HG03558 (cell line): ENCODE measurements at regions not wholly inside any gene's neighbourhood (a gene's known extent, or its start where the extent isn't known, plus 50 kb on each side); places are given as distances from the start of the nearest gene placed in this dataset.

ENCODE experiments used
- ATAC-seq: cut with Tn5 transposase; IDR thresholded peaks from one replicate; pipeline ENCODE4 v1.9.1; 2021; ENCODE audit warnings: moderate number of reproducible peaks; ENCODE audit not compliant: unreplicated experiment; ENCODE audit errors: extremely low read depth

DNA sequence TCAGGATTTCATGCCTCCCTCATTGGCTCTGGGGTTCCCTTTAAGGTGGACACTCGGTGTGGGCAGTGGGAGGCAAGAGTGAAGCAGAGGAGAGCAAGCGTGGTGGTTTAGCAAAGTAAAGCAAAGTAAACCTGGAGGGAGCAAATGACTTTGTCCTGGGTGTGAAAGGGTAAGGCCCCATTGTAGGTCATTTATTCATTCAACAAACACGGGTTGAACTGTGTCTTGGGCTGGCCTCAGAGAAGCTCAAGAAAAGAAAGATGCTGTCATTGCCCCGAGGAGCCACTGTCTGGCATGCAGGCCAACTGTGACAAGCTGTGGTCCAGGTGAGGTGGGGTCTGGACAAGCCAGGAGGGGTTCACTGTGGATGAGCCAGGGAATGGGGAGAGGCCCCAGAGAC lies 68.9 kb upstream of the DLK1 start:
- no peak for ATAC-seq

DNA sequence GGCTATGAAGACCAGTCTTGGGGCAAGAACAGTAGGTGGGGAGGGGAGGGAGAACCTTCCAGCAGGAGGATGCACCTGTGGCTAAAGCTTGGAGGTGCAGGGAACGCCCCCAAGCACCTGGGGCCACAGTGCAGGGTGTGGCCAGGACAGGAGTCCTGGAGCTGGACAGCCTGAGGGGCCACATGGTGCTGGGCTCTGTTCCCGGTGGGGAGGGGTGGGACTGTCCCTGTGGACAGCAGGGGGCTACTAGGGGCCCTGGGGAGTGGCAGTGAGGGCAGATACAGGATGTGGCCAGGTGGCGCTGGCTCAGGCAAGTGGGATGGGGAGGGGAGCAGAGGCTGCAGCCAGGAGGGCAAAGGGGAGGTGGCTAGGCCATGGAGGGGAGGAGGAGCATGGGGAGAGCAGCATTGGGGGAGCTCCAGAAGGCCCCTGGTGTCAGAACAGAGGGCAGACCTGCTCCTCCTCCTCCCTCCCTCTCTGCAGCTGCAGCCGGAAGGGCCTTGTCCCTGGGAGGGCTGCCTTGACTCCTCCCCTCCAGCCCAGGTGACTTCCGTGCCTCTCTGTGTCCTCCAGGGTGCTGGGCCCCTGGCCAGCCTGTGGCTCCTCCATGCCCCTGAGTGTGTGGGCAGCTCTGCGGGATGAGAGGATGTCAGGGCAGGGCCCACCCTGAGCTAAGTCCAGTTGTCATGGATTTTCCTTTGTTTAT lies 68.4 kb upstream of the DLK1 start:
- no peak for ATAC-seq

DNA sequence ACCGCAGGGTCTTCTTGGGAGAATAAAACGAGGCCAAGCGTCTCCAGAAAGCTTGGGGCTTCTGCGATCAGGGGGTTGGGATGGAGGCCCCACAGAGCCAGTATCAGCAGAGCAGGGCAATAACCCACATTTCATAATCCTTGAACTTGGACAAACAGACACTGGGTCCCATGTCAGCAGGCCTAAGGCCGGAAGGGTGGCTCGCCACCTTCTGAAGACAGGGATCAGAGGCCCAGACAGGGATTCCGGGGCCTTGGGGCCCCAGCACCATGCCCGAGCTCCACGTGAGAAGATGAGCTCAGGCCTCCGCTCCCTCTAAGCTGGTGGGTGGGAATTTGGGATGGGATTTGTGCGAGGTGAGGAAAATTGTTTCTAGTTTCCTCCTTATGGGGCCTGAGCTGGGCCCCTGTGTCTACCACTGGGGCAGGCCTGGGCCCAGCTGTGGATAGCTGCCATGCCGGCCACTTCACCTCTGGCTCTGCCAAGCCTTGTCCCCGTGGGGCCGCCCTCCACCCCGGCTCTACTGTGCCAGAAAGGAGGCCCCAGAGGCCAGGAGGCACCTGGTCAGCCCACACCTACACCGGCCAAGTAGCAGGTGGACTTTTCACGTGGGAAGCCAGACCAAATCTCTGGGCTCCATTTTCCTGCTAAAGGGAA lies 67.2 kb upstream of the DLK1 start:
- no peak for ATAC-seq

DNA sequence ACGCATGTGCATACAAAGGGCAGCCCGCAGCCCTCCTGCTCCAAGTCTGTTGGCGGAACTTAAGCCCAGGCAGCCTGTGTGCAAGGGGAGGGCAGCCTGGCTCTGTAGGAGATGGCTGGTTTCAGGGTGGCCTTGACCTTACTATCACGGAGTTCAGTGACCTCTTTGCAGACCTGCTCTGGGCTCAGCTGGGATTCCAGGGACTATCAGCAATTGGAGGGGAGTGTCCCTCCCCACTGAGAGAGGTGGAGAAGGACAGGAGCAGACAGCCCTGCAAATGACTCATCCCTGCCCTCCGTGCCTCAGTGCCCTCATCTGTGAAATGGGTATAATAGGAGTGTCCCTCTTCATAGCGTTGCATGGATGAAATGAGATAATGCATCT lies 66.2 kb upstream of the DLK1 start:
- ATAC-seq, result no peak

DNA sequence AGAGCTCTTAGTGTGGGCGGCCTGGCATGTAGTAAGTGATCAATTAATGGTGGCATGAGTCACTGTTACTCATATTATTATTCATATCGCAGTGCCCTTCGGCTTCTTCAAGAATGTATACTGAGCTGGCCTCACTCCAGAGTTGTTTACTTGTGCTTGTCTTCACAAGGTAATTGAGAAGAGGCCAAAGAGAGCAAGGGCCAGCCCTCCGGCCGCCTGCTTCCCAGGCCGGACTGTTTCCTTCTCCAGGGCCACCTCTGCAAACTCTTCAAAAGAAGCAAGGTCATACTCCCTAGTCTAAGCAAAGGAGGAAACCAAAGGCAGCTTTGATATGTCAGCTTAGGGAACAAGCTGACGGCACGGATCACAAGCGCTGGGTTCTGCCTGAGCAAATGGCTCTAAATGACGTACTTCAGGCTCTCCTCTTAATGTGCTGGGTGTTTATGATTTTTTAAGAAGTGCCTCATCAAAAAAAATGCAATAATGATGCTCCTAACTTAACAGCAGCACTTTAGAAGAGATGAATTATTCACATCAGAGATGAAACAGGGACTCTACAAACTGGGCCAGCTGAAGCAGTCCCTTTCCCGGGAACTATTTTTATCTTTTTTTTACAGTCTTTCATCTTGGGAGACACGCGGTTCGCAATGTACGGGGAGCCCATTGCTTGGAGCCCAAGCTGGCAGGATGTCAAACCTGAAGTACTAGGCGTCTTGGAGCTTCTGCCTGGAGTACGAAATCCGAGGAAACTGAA lies 65.6 kb upstream of the DLK1 start:
- no peak for ATAC-seq

DNA sequence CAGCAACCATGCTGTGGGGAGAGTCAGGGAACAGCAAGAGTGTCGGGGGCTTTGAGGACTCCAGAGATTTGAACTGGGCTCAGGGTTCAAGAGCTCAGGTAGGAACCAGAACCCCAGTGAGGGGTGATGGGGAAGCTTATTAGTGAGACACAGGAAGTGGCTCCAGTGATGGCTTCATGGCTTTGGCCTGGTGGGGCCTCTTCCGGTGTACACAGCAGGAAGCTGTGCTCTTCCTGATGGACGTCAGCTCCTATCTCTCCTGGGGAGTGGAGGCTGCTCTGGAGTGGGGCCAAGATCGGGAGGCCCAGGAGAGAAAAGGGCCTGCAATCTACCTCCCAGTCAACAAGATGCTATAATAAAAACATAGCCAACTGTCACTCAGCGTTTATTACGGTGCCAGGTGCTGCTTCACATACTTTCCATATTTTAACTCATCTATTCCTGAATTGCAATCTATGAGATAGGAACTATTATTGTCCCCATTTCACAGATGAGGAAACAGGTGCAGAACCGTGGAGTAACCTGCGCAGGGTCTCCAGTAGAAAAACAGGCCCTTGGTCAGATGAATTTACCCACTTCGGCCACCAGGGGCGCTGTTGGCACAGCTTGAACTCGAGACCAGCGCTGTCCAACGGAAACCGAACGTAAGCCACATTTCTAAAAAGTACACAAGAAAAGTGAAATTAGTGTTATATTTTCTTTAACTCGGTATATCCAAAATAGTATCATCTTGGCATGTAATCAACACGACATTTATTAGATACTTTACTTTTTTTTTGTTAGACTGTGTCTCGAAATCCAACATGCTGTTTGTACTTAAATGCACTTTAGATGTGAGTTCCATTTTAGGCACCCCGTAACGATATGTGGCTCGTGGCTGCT lies 63.6 kb upstream of the DLK1 start:
- ATAC-seq, result no peak

DNA sequence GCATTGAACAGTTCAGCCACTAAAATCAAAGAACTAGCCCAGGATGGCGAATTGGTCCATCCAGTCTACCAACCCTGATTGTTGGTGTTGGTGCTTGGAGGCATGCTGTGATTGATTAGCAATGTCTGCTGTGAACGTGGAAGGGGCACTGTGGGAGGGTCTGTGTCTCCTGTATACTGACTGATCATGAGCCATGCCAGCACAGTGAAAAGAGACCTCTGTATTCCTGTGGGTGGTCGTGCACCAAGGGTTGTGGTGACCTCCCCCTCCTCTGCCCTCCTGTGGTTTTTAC lies 63.0 kb upstream of the DLK1 start:
- ATAC-seq, result no peak

DNA sequence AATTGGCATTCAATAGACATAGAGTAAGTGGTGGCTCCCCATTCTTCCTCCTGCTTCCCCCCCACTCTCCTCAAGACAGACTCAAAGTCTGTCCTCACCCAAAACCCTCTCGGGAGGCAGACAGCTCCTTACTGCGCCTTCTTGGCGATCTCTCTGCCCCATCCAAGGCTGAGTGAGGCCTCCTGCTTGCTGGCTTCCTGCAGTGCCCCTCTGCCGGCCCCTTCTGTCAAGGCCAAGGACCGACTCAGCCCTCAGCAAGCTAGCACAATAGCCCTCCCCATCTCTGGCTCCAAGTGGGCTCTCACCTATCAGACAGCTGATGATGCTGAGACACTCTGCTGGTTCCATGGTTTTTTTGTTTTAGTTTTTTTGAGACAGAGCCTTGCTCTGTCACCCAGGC lies 62.5 kb upstream of the DLK1 start:
- no peak for ATAC-seq

DNA sequence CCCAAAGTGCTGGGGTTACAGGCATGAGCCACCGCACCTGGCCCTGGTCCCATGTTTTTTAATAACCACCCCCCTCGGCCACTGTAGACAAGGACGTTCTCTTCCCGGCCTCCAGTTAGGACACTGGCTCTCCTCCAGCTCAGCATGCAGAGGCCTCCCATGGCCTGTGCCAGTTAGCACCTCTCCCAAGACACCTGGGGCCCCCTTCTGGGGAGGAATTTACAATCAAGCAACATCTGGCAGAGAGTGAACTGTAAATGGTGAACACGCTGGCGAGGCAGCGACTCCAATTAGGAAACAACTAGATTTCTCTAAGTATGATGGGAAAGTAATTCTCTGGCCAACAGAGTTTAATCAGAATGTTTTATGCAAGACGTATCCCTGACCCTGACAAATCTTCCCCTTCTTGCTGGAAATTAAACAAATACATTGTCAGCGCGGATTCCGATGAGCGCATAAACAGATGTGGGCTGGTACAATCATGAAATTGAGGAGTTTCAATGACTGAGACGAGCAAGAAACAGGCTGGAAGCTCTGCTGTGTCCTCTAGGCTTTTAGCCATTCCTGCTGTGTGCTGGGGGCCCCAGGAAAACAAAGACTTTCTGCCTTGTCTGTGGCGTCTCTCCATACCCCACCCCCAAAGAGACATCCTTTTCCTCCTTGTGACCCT lies 61.7 kb upstream of the DLK1 start:
- no peak for ATAC-seq

DNA sequence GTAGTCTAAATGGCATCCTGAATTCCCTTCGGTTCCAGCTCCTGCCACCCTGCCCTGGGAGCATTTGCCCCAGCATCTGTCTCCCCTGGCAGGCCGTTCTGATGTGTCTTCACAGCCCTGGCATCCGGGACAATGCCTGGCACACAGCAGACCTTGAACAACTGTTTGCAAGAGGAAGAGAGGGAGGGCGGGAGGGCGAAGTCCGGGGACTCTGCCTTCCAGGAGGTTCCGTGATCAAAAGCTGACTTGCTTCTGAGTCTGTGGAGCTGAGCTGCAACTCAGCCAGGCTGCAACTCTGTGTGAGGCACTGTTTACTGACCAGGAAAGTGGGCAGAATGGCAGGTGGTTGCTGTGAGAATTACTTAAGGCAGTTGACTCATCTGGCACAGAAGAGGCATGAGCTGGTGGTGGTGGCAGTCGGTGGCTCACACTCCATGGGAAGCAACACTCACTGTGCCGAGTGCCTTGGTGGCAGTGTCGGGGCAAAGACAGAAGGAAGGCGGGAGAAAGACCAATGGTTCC lies 61.1 kb upstream of the DLK1 start:
- ATAC-seq, result no peak

DNA sequence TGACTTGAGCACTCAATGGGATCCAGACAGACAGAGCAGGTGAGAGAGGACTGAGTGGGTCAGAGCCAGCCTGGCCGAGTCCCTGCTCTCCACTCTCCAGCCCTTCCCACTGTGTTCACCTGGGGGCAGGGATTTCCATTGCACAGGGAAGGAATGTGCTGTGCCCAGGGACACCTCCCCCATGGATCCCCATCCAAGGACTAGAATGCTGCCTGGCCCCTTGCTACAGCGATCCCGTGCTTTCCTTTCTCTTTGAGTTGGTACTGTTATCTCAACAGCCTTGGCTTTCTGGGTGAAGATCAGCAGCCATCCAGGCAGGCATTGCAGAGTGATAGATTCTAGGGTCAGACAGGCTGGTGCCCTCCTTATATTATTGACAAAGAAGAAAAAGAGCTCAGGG lies 60.3 kb upstream of the DLK1 start:
- no peak for ATAC-seq

DNA sequence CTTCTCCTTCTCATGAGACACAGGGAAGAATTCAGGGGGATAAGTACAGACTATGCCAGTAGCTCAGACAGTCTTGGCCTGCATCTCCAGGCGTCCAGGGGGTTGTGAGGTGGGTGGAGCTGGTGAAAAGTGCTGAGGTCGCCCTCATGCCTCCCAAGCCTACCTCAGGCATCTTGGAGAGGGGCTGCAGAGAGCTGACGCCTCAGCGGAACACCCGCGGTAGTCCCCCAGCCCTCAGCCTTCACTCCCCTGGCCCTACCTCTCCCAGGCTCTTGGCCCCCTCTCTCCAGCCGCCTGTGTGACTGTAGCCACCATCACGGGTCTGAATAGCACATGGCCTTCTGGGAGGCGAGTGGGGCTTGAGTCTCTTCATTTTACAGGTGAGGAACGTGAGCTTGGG lies 59.8 kb upstream of the DLK1 start:
- no peak for ATAC-seq

DNA sequence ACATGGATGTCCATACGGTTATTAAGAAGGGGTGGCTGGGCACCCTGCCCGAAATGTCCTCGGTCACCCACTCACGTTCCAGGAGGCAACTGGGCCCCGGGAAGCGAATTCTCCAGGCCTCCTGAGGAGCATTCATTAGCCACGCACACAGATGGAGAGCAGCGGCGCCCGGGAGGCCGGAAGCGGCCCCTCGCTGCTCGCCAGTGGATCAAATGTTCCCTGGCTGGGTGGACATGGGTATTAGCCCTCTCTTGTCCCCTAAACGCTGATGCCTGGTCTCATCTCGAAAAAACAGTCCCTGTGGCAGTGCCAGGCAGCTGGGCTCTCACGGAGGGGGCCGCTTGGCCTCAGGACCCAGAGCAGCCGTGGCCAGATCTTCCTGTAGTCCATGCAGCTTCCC lies 59.0 kb upstream of the DLK1 start:
- no peak for ATAC-seq

DNA sequence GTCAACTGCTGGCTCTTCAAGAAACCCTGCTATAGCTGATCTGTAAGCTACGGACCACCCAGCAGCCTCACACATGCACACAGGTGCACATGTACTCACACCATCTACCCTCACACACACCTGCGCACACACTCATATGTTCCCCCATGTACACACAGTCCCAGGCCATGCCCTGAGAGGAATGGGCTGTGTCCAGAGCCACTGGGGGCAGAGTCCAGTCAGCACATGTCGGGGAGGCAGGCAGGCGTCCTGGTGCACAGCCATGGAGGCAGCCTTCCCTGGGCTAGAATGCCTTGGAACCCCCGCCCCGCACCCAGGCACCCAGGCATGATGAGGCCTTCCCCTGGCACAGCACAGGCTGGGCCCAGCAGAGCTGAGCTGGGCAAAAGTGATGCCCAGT lies 58.3 kb upstream of the DLK1 start:
- no peak for ATAC-seq

DNA sequence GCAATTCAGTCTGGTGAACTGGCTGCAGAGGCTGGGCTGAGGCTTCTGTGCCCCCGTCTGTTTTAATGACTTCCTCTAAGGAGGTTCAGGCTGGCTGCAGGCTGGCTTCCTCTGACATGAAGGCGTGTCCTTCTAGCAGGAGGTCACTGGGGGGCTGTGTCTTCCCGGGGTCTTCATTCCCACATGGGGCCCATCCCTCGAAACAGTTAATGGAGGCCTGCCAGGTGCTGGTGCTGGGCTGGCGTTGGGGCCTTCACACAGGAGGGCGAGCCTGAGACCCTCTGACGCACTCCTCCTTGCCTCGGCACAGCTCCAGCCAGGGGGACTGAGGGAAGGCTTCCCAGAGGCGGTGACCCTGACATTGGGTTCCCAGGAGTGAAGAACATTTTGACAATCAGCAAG lies 57.7 kb upstream of the DLK1 start:
- no peak for ATAC-seq

DNA sequence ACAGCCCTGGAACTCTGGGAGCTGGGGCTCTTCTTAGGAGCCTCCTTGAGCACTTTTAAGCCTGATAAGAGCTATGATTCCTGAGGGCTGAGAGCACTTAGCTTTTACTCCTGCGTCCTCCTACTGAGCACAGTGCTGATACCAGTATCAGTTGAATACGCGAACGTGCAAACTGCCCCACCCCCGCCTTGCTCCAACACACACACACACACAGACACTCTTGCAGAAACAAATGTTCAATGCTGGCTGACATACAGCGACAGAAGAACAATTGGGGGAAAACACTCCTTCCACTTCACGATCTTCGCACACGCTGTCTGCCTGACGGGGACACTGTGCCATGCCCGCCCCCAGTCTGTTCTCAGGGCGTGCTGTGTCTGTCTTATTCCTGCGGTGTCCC lies 57.2 kb upstream of the DLK1 start:
- ATAC-seq, result no peak

DNA sequence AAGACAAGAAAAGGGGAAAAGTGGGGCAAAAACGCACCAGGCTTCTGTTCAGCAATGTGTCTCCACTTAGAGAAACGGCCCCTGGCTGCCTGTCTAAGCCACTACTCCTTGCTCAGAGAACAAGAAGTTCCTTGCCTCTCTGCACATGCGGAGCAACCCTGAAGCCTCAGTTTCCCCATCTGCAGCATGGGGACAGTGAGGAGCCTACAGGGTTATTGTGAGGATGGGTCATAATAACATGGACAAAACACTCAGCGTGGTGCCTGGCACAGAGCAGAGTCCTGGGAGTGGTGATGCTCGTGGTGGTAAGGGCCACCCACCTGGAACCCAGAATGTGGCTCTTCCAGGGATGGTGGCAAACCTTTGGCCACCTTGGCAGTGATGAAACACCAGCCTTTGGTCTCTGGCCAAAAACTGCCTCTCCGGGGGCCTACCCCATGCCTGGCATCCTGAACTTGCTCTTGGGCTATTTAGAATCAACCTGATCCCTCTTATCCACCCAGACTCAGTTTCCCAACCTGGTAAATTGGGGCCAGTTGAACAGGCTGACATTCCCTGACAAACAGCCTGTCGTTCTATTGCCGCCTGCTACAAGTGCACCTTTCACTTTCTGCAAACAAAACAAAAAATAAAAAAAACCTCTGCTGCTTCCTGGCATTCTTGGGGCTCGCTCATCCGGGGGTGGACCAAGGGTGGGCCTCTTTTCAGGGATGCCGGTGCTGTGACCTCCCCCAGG lies 56.5 kb upstream of the DLK1 start:
- ATAC-seq, result no peak

DNA sequence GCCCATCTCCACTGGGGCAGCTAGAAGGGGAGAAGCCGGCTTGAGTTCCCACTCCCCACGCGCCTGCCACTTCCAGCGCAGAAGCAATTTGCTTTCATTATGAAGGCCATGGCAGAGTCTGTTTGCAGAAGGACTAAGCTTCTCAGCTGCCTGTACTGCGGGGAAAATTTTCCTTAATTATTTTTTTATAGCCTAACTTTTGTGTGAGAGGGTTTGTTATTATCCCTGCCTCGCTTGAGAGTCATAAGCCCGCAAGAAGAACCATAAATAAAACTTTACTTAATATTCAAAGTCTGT lies 56.0 kb upstream of the DLK1 start:
- ATAC-seq, result no peak

DNA sequence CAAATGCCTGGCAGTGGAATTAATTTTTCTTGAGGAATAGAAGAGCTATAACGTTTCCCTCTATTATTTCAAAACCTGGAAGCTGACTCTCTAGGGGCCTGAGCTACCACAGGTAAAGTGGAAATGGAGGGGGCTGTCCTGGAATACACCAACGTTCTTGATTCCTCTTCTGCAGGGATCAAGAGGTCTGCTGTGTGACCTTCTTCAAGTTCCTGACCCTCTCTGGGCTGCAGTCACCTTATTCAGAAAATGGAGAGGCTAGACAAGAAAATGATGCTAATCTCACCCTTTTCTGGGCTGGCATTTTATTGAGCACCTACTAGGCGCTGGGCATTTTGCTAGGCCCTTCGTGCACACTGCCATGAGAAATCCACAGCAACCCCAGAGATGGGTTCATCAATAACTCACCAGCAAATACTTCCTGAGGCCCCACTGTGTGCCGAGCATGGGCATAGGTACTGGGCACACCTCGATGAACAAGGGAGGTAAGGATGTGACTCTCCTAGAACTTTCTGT lies 55.2 kb upstream of the DLK1 start:
- ATAC-seq, result no peak

DNA sequence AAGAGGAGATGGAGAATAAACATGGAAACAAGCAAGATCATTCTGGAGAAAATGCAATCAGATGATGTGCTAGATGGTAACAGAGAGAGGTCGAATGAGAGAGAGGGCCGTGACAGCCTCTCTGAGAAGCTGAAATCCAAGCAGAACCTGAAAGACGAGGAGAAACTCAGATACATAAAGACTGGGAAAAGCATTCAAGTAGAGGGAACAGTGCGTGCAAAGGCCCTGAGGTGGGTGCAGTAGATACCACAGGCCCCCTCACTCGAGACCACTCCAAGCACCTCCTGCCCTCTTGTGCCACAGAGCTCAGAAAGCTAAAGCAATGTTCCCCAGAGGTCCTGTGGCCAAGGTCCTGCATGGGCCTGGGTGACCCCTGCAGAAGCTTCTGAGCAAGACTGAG lies 54.8 kb upstream of the DLK1 start:
- no peak for ATAC-seq
